CD4-positive, alpha-beta T cell treated with Interleukin-21 for 1 hour (primary cell): ENCODE measurements at regions not wholly inside any gene's neighbourhood (a gene's known extent, or its start where the extent isn't known, plus 50 kb on each side); places are given as distances from the start of the nearest gene placed in this dataset.
"Not testable (repeated sequence)": the region's sequence is repeated elsewhere in the genome, so short reads cannot be mapped to it uniquely, and the experiment has no call there.

ENCODE experiments used
- DNase-seq: peaks from one replicate; pipeline ENCODE4 v3.0.0-alpha.2; 2020

DNA sequence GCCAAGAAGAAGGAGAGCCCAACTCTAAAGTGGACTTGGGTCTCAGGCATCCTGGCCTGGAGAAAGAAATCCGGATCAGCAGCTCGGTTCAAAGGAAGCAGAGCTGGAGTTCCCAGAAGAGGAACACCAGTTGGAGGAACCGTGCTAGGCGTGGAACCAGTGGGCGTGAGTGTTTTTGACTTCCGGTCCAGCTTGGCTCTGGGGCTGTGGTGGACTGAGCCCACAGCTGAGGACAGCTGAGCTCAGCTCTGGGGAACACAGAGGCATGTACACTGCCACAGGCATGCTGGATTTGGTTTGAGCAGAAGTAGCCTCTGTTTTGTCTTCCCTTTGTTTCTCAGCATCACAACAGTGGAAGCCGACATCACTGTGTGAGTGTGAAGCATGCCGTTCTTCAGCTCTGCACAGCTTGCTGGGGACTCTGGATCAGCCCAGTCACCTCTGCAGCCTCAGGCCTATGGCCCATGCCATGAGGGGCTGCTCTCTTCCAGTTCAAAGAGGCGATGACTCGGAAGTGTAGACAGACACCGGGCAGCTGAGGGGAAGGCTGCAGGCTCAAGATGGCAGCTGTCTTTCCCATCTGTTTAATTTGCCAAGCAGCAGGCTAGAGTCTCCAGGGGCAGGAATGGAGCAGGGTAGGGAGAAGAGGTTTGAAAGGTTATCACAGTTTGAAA, 185.8 kb upstream of the UBE3A start:
- no peak for DNase-seq

GRCh38 chr15:25623708-25624107, 184.9 kb upstream of the UBE3A start:
- DNase-seq: no peak

- no peak for DNase-seq
Measured at GRCh38 chr15:25620466-25620865, 181.6 kb upstream of the UBE3A start.

GRCh38 chr15:25619761-25620160, 180.9 kb upstream of the UBE3A start:
- DNase-seq: no peak

- DNase-seq: no peak
Measured at GRCh38 chr15:25619076-25619475, 180.3 kb upstream of the UBE3A start.

DNA sequence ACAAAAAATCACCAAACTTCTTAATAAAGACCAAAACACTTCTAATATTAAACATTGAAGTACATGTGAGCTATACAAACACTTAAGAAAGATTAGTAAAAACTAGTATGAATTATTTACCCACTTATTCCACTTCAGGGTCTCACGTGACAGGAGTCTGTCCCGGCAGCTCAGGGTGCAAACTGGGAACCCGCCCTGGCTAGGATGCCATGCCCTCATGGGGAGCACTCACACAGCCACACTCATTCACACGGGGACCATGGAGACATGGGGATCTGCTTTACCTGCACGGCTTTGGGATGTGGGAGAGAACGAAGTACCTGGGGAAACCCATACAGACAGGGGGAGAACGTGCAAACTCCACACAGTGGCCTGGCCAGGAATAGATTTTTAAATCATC, 179.3 kb upstream of the UBE3A start:
- DNase-seq: no peak

DNA sequence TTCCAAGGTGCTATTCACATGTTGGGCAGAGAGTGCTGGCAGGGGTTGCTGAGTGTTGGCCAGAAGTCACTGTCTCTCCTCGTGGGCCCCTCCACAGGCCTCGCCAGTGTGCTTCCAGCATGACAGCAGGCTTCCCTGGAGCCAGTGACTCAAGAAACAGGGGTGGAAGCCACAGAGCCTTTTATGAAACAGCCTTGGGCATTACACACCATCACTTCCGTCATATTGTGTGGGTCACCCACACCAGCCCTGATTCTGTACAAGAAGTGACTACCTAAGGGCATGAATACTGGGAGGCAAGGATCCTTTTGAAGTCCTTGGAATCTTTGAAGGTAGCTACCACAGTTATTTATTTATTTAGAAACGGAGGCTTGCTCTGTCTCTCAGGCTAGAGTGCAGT, 177.6 kb upstream of the UBE3A start:
- no peak for DNase-seq

GRCh38 chr15:25613134-25613533, 174.3 kb upstream of the UBE3A start:
- no peak for DNase-seq

DNA sequence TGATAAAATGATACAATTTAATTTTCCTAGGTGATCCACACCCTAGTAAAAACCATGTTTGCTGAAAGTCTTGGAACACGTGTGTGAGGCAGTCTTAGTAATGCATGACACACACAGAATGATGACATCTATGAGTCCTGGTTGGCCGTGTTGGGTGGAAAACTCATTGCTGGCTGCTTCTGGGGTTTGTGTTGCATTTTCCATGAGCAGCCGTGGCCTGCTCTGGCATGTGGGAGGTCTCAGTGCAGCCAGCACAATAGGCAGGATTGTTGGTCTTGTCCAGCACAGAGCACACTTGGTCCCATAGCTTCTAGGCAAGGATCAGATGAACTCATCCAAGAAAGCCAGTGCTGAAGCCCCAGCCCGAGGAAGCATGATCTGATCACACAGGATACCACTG, 172.8 kb upstream of the UBE3A start:
- no peak for DNase-seq

DNA sequence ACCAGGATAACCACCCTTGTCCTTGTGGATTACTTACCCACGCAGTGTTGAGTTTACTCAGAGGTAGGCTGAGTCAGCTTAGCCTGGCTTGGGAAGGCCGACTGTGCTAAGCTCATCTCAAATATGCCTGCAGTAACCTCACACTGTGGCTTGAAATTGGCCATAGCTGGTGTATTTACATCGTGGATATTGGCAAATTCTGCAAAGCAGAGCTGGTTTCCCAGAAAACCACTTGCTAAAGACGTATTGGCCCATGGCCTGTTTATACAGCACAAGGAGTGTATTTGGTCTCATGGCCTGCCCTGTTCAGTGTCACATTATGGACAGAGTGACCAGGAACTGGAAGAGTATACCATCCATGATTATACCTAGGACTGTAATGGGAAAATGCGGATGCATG, 170.5 kb upstream of the UBE3A start:
- DNase-seq: no peak

DNA sequence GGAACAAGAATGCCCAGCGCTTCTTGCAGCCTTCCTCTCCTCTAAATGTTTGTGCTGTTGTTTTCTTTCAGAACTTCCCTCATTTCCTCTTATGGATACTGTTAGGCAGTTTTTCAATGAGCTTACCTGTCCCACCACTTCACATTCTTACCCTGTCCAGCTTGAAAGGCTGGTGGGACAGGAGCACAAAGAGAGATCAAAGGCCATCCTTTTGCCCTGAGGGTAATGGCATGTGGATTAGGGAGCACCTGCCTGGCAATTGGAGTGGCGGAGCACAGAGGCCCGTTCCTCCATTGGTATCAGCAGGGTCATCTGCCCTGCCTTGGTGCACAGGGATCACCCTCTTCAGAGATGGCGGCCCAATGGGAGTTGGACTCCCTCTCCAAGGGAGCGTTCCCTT, 170.1 kb upstream of the UBE3A start:
- no peak for DNase-seq

DNA sequence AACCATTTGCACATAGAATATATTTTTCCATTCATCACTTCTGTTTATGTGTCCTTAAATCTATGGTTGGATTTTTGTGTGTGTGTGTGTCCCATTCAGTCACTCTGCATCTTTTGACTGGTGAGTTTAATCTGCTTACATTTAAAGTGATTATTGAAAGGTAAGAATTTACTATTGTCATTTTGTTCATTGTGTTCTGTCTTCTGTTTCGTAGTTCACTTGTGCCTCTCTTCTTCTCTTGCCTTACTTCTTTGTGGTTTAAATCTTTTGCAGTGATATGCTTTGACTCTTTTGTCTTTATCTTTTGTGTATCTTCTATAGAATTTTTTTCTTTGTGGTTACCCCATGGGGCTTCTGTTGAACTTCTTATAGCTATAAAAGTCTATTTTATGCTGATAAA, 166.3 kb upstream of the UBE3A start:
- DNase-seq: no peak

DNA sequence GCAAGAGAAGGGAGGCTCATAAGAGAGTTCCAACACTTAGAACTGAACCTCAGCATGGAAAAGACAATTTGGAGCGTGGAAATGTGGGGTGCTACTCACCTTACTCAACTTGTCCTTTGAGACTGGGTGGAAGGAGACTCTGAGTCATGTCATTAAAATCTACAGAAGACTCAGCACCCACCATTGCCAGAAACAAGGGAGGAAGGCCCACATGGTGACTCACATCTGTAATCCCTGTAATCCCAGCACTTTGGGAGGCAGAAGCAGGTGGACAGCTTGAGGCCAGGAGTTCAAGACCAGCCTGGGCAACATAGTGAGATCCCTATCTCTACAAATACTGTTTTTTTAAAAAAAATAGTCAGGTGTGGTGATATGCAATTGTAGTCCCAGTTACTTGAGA, 161.9 kb upstream of the UBE3A start:
- no peak for DNase-seq

GRCh38 chr15:25597571-25597970, 158.7 kb upstream of the UBE3A start:
- DNase-seq: no peak

GRCh38 chr15:25596644-25597562, 158.1 kb upstream of the UBE3A start:
- DNase-seq: no peak

DNA sequence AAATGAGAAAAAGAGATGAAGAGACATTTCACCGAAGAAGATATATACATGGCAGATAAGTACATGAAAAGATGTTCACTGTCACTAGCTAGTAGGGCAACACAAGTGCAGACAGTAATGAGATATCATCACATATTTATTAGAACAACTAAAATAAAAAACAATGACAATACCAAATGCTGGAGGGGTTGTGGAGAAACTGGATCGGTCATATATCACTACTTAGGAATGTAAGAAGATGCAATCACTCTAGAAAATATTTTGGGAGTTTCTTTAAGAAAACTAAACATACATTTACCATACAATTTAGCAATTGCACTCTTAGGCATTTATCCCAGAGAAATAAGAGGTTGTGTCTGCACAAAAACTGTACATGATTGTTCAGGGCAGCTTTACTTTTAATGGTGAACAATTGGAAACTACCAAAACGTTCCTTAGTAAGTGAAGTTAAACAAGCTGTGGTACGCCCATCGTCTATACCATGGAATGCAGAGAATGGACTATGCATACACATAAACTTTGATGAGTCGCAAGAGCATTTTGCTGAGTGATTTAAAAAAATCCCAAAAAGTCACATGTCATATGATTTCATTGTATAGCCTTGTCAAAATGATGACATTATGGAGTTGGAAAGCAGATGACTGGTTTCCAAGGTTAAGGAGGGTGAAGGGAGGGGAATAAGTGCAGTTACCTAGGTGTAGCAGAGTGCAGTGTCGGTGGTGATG, 149.0 kb upstream of the UBE3A start:
- DNase-seq: no peak

DNA sequence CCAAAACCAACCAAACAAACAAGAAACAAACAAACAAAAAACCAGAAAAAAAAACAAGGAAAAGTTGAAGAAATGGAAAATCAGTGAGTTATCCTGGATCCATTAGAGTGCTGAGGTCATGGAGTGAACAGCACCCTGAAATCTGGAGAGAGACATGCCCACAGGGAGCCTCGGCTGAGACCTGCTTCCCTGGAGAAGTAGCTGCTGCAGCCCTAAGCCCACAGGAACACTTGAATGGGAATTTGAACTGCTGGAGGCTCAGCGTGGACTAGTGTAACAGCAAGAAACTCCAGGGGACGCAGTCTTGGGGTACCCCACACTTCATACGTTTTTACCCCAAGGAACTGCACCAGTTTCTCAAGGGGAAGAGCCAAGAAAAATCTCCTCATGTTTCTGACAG, 144.1 kb upstream of the UBE3A start:
- no peak for DNase-seq

GRCh38 chr15:25579127-25579526, 140.3 kb upstream of the UBE3A start:
- DNase-seq: no peak

GRCh38 chr15:25572191-25572590, 133.4 kb upstream of the UBE3A start:
- DNase-seq: no peak

DNA sequence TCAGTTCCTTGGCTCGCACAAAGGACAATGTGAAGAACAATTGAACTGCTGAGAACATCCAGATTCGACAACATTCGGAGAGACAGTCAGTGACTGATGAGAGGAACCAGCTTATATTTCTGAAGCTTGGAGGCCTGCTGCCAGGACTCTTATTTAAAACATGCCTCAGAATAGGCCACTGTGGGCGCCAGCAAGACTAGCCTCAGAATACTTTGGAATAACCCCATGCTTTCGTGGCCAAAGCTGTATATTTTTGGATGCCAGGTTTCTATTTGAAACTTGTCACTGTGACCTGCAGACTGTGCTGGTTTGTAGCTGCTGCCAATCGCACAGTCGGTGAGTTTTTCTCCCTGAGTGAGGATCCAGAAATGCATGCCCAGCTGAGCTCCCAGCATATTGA, 129.9 kb upstream of the UBE3A start:
- no peak for DNase-seq

DNA sequence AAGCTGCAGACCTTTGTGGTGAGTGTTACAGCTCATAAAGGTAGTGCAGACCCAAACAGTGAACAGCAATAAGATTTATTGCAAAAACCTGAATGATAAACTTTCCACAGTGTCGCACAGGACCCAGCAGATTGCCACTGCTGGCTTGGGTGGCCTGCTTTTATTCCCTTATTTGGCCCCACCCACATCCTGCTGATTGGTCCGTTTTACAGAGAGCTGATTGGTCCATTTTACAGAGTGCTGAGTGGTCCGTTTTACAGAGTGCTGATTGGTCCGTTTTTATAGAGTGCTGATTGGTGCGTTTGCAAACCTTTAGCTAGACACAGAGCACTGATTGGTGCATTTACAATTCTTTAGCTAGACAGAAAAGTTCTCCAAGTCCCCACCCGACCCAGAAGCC, 127.7 kb upstream of the UBE3A start:
- not testable (repeated sequence) for DNase-seq

GRCh38 chr15:25565470-25566264, 126.8 kb upstream of the UBE3A start:
- DNase-seq: no peak

- no peak for DNase-seq
Measured at GRCh38 chr15:25563596-25563995, 124.8 kb upstream of the UBE3A start.
